ENCODE measurements at regions not wholly inside any gene's neighbourhood (a gene's known extent, or its start where the extent isn't known, plus 50 kb on each side); places are given as distances from the start of the nearest gene placed in this dataset.

GRCh38 chr3:70531063-70531657 lies 218.7 kb upstream of the MDFIC2 start:
- peak; percentile 41 for TF ChIP-seq CTCF (IDR thresholded peaks at IDR 0.05; ENCODE audit: low read depth, low read length, missing input control)
- TF ChIP-seq YY1 (IDR thresholded peaks at IDR 0.05), result no peak
- TF ChIP-seq TAF1 (conservative IDR thresholded peaks at IDR 0.05), result no peak
- TF ChIP-seq JUND (IDR thresholded peaks at IDR 0.05), result no peak

Data from liver (tissue), 3 donors.